HUDEP-2 (cell line): ENCODE measurements at regions not wholly inside any gene's neighbourhood (a gene's known extent, or its start where the extent isn't known, plus 50 kb on each side); places are given as distances from the start of the nearest gene placed in this dataset.
A peak's percentile ranks its signal among the peaks of the same experiment; 100 is the strongest.
"Not testable (repeated sequence)": the region's sequence is repeated elsewhere in the genome, so short reads cannot be mapped to it uniquely, and the experiment has no call there.

Experiments
- DNase-seq, 76 experiments: peaks; one replicate each; lab custom pipeline; 2025; ENCODE audit not compliant: unreplicated experiment in 76 of 76; lab: John Stamatoyannopoulos, UW

DNA sequence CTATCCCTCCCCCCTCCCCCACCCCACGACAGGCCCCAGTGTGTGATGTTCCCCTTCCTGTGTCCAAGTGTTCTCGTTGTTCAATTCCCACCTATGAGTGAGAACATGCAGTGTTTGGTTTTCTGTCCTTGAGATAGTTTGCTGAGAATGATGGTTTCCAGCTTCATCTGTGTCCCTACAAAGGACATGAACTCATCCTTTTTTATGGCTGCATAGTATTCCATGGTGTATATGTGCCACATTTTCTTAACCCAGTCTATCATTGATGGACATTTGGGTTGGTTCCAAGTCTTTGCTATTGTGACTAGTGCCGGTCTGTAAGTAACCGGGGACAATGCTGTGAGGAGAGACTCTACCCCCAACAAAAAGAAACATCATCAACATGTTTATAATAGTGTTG is 217.2 kb downstream of the SEC23IP start:
- DNase-seq: not testable (repeated sequence)

DNA sequence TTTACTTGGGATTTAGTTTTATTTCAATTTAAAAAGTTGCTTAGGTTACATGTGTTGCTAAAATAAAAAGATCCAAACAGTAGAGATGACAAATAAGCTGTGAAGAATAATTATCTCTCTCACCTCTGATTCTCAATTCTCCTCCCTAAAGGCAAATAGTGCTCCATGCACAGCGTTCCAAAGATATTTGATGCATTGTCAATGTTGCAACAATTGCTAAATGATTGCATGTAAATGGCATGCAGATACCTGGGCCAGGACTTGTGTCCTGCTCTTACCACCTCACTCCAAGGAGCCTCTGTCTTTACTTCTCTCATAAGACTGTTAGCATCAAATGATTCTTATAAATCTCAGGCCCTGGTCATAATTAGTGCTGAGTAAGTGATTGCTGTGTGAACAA is 217.7 kb downstream of the SEC23IP start:
- no peak for DNase-seq

DNA sequence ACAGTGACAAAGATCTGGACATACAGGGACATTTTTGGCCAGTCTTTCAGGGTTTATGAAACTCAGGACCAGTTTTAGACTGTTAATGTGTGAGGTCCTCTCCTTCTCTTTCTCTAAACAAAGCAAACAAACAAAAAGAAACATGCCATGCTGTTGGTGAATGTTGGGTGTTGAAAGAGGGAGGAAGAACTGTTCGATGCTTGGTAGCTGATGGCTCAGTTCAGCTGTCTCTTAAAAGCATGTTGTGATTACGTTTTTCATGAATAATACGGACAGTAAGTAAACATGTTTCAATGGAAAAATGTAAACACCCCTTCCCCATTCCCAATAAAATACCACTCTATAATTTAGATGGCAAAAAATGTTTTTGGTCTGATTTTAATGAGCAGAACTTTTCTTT is 219.1 kb downstream of the SEC23IP start:
- no peak for DNase-seq

DNA sequence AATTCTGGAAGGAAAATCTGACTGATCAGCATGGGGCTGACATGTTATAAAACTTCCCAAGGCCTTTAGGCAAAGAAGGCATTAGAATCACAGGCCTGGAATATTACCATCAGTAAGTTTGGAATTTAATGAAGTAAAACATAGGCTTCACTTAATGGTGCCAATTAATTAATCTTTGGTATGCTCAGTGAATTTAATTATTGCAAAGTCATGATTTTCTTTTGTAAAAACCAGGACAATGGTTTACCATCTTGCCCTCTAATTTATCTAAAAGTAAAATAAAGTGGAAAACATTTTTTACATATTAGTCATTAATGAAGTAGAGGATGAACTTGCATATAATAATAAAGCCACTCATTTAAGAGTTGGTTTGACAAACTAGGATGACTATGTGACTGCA is 220.3 kb downstream of the SEC23IP start:
- no peak for DNase-seq

DNA sequence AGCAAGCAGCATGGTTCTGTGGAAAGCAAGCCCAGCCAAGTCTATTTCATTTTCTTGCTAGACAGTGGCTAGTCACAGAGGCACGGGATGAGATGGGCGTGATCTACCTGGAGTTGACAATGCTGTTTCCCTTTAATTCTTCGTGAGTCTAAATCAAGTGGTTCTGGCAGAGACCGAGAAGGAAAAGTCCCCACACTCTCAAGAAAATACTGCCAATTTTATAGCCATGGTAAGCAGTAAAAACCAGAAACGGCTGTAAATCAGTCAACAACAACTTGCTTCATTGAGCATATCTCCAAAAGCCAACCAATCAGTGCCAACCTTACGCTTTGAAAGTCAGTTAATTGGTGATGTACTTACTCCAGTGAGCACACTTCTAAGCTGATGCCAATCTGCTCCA is 223.4 kb downstream of the SEC23IP start:
- no peak for DNase-seq

DNA sequence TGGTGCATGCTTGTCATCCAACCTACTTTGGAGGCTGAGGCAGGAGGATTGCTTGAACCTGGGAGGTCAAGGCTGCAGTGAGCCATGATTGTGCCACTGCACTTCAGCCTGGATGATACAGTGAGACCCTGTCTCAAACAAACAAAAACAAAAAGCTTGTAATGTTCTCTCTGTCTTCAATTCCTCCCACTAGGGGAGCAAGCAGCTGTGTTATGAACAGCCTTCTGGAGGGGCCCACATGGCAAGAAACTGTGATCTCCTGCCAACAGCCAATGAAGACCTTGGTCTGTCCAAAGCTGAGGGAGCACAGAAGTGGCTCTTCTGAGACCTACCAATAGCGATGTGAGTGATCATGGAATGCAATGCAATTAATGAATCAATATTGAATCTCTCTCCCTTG is 229.2 kb downstream of the SEC23IP start:
- no peak for DNase-seq

DNA sequence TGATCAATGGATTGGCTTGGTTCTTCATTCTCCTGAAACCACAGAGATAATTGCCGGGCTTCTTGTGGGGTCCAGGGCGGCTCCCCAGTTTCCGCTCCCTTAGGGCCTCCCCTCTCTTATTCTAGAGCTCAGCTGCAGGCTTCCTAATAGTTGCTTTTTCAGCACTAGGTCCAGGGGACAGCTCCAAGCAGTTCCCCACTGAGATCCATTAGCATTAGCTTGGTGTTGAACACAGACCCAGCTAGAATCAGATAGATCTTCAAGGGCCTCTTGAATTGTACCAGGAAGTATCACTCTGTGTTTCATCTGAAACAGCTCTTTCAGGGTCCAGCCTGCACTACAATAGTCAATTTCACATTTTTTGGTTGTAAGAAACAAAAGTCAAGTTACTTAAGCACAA is 238.7 kb downstream of the SEC23IP start:
- peak in 24 of 76 experiments; percentile 4 to 43 (median 10) for DNase-seq

DNA sequence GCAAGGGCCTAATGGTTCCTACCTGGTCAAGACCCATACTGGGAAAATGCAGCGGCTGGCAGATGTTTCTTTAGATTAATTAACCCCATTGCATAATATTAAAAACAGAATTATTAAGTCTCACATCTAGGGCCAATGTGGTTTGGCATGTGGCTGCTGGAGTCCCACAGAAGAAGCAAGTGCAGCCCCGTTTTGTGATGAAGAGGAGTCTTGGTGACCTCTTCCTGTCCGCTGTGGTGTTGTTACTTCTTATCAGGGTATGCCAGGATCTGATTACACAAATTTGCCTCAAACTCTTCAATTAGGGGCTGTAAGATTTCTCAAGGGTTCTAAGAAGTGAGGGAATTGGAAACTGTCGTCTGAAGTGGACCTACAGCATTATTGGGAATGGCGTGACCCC is 240.3 kb downstream of the SEC23IP start:
- peak in 1 of 76 experiments; percentile 2 for DNase-seq

DNA sequence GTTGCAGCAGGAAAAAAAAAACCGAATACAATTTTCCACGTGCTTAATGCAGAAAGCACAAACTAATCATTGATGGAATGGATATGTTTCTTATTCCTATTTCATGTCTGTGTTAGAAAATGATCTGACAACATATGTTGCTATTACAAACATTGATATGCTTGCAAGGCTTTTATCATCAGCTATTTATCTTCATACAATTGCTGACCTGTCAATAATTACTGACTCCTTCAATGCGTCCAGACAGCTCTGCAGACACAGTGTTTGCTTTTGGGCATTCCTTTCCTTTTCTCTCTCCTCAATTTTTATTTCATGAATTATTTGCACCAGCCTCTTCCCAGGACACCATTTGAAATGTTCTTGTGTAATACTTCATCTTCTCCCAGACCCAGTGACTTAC is 246.2 kb downstream of the SEC23IP start:
- DNase-seq: no peak

DNA sequence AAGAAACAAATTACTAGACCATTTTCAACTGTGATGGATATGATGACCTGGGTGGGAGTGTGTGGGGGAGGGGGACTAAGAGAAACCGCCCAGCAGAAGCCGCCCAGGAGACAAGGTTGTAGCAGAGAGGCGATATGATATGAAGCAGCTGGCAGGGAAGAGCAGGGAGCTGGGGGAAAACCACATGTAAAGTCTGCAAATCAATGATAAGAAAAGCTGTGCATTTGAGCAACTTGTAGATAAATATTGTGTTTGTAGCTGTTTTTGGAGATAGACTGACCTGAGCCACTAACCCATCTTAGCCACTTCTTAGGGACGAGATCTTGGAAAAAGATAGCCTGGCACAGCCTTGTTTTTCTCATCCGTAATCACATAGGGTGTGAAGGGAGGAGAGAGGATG is 252.6 kb downstream of the SEC23IP start:
- DNase-seq: peak in 74 of 76 experiments; percentile 7 to 86 (median 49)

DNA sequence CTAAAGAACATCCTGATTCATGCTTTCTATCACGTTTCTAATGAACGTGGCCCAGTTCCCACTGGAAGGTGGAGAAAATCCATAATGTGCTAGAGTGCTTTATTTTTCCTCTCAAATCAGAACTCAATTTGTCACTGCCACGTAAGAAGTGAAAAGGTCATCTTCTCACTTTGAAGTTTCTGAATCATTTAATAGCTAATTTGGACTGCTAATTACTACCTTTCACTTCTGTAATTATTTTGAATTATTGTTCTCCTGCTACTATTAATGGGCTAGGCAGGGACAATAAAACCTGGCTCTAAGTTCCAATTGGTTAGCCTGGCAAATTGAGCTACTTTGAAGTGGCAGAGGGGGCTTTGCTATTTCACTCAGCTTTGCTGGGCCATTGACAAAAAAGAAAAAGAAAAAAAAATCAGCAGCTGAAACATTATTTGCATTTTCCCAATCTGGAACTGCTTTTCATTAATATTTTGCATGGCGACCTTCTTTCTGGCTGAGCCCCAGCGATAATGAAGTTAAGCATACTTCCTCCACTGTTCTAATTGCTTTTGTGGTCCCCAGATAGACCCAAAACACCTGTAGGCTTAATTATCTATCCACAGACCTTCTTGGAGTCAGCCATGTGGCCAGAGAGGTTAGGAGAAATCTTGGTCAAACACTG is 264.2 kb downstream of the SEC23IP start:
- DNase-seq: no peak

DNA sequence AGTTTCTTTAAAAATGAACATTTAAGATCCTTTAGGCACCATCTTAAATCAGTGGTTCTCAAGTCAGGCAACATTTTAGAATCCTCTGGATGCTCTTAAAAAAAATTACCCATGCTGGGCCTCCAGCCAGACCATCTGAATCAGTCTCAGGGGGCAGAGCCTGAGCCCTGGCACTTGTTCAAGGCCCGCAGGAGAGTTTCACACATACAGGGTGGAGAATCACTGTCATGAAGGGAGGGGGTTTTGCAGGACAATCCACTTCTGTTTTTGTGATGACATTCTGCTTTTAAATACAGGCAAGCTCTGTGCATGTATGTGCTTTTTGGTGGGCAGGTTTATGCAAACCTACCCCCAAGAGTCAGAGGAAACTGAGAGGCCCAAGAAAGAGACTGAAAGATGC is 268.6 kb downstream of the SEC23IP start:
- DNase-seq: no peak

DNA sequence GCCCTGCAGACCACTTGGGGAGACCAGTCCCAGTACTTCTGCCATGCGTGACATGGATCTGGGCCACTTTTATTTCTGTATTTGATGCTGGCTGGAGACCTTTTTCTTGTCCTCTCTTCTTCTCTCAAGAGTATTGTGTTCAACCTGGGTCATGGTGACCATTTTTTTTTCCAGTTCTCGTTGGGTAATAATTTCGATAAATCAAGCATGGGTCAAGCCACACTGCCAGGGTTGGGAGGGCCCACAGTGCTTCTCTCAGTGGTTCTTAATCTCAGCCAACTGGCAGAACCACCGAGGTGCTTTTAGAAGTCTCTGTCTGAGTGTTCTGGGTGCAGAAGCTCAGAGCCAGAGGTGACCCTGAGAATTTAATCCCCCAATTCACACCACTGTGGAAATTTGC is 269.9 kb downstream of the SEC23IP start:
- DNase-seq: no peak

DNA sequence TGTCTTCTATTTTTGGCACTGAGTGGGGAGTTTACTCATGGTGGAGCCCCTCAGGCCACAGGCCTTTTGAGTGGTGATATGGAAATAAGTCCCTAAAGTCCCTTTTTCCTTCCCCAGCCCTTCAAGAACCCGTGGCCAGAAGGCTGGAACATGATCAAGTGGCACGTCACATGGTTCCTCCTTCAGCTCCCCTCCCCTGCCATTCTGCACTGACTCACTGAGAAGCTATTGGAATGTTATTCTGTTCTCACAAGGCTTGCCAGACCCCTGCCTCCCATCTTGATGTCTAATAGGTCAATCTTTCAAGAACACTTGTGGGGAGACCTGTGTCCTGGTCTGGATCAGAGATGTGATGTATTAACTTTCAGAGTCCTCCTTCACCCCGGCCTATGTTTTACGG is 279.8 kb downstream of the SEC23IP start:
- no peak for DNase-seq

DNA sequence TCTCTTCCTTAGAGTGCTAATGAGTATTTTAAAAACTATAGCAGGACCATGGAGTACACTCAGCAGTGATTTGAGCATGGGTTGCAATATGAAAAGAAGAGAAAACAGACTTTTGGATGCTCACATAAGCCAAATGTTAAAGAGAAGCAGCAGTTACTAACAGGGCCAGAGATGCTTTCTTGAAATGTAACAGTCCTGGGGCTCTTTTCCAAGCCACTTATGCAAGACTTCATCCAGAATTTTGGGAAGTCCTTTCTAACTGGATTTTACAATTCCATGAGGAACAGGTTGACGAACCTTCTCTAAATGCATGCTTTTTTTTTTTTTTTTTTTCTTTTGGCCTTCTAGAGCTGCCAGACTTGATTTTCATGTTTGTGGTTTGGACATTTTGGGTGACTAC is 282.0 kb downstream of the SEC23IP start:
- DNase-seq: no peak

DNA sequence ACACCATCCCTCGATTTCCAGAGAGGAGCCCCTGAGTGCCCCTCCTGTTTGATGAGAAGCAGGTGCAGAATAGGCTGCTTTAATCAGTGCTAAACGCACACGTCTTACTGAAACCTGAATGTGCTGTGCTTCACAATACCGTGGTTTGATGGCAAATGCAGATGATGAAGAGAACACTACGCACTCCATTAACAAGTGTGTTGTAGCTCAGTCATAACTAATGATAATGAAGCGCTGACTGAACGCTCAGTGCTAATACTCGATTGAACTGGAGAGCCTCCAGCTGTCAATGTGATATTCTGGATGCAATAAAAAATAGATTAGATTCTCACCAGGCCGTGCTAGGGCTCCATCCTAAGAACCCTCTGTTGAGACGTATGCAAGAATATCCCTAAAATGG is 279.7 kb upstream of the PLPP4 start:
- DNase-seq: no peak

DNA sequence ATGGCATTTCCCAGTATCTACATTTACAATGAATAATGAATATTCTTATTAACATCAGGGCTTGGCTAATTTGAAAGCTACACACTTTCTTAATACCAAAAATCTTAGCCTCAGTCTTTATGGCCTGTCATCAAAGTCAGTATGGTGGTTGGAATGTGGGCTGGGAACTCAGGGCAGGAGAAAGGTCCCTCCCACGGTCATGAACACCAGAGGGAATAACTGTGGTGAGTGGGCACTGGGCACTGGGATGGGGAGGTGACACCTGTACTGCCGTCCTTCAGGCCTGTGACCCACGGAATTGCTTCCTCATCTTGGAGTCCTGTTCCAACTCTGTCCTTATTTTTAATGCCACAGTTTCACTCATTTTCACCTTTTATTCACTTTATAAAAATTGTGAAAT is 276.9 kb upstream of the PLPP4 start:
- no peak for DNase-seq

DNA sequence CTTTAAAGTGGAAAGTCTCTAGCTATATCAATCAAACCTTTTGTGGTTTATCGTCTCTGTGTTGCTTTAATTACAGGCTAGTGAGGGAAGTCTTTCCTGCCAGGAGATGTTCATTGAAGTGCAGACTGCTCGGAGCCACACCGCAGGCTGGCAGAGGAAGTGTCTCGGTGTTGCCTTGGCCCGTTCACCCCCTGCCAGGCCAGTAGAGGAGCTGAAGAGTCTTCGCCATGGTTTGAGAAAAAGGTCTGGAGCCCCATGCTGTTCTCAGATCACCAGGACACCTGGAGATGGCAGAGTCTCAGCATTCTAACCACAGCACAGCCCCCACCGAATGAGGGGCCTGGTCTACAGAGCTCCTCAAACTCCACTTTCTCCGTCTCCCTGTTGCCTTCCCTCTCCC is 275.9 kb upstream of the PLPP4 start:
- no peak for DNase-seq

DNA sequence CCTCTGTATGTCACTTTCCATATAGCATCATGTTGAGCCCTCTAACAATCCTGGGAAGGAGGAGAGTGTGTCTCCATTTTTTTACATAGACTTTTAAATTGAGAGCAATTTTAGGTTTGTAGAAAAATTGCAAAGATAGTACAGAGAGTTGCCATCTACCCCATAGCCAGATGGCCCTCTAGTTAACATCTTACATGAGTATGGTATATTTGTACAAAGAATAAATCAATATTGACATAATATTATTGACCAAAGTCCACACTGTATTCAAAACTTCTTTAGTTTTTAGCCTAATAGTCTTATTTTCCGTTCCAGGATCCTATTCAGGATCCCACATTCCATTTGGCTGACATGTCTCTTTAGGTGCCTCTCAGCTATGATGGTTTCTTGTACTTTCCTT is 274.6 kb upstream of the PLPP4 start:
- DNase-seq: no peak

DNA sequence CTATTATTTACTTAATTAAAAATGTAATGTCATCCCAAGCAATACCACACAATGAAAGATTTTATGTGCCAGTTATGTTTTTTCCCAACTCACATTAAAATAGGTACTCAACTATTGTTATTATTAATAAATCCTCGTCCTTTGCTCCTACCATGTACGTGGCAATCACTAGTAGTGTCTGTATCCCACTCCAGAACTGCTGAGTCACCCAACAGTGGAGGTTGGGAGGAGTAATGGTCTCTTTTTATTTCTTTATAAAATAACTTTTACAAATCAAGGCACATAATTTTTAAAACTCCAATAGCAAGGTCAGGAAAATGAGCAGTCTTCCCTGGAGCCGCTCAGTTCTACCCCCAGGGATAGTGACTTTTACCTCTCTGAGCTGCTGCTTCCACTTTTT is 273.5 kb upstream of the PLPP4 start:
- no peak for DNase-seq

DNA sequence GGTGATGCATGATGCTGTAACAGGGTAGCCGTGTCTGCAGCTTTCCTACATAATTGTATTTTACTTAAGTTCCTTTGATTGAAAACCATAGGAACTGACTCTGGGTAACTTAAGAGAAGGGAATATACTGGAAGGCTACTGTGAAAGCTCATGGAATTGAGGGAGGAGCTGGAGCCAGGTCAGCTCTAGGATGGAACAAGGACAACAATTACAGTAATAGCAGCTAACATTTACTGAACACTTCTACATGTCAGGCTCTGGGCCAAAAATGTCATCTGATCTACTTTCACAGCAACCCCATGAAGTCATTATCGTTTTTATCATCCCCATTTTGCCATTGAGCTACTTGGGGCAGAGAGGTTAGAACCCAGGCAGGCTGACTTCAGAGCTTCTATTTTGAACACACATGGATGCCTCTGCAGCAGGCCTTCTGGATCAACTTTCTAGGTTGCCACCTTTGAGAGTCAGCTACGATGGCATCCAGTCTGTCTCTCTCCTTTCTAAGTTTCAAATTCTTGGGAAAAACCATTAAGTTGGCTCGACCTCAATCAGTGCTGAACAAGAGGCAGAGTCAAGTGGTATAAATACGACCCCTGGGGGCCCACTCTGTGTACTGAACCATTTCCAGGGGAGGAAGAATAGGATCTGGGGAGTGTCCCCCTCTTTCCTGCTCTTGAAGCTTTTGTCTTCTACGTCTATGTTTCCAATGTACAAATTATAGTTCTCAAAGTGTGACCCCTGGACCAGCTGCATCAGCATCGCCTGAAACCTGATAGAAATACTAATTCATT is 272.3 kb upstream of the PLPP4 start:
- DNase-seq: no peak

DNA sequence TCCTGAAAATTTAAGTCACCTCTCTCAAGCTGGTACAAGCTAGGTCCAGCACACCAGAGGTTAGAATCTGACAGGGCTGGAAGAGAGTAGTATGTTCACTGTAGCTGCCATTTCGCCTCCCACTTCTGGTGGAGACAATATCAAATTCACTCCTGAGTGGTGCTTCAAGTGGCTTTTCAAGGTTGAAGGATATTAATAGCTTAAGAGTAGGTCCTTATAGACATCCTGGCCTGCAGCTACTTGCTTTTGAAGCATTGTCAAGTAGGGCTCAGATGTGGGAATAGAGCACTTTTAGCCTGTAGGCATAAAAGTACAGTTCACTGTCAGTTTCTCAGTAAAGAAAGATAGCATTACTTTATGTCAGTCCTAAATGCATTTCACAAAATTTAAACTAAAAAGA is 270.5 kb upstream of the PLPP4 start:
- no peak for DNase-seq
